Femur (tissue), 1 donor: ENCODE measurements at regions not wholly inside any gene's neighbourhood (a gene's known extent, or its start where the extent isn't known, plus 50 kb on each side); places are given as distances from the start of the nearest gene placed in this dataset.
A peak's percentile ranks its signal among the peaks of the same experiment; 100 is the strongest.

ENCODE experiments used
- DNase-seq: peaks from one replicate; pipeline ENCODE4 v3.0.0-alpha.2; 2017

DNA sequence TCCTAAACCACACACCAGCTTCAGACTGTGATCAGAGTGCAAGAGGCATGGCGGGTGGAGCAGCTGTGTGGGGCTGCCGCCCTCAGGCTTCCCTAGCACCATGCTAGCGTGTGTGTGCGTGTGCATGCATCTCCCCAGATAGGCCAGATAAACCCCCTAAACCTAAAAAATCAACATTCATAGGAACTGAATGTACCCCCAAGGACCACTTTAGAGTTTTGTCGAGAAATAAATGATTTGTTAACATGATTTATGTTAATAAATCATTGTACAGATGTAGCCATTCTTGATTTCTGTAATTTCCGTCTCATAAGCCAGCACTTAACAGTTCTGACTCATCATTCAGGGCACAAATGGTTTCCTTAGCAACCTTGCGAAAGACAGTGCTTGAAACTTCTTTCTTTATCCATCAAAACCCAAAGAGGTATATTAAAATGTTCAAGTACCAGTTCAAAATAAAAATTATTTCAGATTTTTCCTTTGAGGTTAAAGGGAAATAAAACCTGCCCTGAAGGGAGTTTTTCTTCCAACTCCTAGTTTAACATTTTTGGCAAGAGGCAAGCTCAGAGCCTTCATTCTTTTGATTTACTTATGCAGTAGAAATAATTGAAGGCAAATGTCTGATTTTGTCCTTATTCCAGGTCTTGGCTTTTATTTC, 206.2 kb upstream of the RGS6 start:
- peak; percentile 59 for DNase-seq

DNA sequence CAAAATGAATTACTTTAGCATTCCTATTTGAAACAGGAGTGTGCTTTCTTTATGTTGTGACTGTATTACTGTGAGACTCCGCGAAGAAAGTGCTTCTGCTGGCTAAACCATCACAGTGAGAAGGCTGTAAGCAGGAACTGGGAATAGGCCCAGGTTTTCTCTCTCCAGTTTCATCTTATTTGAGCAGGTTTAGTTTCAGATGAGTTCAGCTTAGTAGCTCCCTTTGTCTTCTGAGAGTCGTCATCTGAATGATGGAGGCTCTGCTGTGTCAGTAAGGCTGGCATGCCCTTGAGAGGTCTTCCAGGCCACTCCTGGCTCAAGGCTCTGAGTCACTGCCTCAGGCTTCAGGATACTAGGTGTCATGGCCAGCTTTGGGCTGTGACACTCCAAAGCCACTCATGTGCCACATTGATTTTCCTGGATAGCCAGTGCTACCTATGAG, 205.6 kb upstream of the RGS6 start:
- DNase-seq = peak; percentile 70

DNA sequence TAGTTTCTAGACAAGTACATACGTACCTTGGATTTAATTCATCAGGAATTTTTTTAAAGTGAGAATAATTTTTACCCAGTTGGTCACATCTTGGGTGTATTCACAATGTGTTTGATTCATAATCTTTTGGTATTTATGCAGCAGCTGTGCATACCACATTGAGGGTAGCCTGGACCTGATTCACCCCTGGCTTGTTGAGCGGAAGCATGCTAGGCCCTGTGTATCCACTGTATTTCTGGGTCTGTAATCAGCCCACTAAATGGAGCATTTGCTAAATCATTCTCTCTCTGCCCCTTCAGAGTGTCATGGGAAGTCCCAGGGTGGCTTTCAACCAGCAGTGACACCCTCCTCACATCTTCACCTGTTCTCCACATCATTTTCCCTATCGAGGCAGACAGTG, 203.8 kb upstream of the RGS6 start:
- DNase-seq = no peak

DNA sequence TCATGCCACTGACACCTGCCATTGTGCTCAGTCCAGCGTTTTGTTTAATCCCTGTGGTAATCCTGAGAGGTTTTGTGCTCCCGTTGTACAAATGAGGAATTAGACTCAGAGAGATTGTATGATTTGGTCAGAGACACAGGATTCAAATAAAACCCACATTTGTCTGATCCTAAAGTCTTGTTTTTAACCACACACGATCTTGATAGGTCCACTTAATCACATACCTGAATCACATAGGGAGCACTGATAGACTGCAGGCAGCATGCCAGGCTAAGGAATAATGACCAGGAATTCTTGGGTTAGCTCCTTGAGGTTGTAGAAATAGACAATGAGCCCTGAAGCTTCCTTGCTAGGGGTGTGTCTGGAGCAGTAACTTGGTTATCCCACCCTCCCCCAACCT, 202.6 kb upstream of the RGS6 start:
- no peak for DNase-seq

DNA sequence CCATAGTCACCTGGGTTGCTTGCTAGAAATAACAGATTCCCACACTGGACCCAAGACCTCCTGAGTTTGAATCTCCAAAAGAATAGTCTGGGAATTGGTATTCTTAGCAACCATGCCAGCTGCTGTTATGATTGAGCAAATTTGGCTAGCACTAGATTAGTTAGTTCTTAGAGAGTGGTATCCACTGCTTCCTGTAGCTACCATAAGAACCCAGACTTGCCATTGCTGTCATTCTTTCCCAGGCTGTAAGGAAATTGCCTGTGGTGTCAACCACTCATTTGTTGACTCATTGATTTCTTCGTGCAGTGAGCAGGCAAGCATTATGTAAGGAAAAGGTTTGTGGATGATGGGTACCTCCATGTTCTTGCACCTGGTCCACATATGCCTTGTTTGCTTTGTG, 201.8 kb upstream of the RGS6 start:
- DNase-seq = no peak

DNA sequence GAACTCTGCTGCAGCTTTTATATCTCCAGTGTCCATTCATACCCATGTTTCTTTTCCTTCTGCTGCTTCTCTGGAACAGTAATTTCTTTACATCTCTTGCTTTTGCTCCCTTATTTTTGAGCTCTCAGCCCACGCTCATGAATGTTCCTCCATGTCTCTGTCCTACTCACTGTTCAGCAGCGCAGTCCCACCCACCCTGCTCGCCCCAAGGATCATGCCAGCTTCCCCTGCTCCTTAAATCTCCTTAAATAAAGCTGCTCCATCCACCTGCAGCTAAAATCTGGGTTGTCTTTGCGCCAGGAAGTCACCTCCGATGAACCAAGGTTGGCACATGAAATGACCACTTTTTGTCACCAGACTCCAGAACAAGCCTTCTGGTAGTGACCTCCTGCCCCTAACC, 201.1 kb upstream of the RGS6 start:
- DNase-seq = no peak

DNA sequence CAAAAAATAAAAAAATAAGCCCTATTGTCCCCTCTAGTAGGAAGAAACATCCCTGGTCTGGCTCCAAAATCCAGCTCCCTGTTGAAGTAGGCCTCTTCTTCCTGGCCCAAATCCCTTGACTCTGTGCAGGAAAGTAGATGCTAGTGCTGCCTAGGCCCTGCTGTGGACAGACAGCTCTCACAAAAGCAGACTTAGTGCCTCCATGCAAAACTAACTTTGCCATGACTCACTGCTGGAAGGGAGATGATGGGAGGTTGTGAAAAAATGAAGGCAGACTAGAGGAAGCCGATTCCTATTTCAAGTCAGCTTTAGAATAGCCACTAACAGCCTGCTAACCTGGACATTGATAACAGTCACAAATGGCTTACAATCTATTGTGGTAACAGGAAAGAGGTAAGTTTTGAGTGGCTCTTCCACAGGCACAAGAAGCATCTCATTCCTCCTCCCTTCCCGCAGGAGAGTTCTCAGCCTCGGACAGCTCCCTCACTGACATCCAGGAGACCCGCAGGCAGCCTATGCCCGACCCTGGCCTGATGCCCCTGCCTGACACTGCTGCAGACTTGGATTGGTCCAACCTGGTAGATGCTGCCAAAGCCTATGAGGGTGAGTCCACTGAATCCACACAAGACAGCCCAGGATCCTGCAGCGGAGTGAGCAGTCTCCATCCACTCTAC, 198.9 kb upstream of the RGS6 start:
- DNase-seq = no peak

DNA sequence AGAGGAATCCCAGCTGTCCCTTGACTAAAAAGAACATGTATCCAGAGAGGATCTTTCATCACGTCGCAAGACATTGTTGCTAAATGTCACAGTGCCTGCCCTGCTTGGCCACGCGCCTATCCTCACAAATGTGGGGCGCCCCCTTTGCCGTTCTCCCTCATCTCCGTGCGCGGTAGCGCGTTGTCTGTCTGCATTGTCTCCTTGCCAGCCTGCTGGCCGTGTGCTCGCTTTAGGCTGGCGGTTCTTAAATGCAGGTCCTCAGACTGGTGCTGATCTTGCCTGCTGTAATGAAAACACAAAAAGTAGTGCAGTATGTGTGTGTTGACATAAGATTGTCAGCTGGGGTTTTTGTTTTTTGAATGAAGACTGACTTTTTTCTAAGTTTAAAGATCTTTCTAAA, 198.2 kb upstream of the RGS6 start:
- DNase-seq = no peak

DNA sequence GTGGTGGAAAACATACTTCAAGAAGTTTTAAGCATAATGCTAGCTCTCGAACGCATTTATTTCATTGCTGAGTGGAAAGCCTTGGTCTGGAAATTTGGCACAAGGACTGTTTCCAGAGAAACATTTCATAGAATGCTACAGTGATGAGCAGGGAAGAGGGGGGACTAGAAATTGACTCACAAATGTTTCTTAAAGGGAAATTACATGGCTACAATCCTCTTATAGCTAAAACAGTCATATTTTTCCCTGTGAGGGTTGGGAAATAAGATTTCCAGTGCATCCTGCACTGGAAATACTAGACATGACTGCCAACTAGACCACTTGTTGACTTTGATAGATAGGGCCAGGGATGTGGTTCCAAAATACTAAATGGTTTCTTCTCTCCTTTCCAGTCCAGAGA, 197.3 kb upstream of the RGS6 start:
- peak; percentile 60 for DNase-seq

DNA sequence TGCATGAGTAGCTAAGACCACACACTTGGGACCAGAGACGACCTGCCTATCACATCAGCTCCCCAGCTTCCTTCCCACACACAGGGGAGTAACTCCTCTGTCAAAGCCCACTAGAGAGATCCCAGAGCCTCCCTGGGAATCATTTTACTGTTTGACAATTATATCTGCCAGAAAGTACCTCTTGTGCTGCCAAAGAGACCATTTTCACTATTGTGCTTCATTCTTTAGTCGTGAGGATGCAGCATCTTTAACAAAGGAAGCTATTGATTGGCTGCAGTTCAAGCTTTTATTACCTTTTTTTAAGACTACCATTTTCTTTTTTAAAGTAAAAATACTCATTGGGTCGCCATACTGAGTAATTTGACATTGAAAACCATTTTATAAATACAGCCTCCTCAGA, 194.5 kb upstream of the RGS6 start:
- no peak for DNase-seq

DNA sequence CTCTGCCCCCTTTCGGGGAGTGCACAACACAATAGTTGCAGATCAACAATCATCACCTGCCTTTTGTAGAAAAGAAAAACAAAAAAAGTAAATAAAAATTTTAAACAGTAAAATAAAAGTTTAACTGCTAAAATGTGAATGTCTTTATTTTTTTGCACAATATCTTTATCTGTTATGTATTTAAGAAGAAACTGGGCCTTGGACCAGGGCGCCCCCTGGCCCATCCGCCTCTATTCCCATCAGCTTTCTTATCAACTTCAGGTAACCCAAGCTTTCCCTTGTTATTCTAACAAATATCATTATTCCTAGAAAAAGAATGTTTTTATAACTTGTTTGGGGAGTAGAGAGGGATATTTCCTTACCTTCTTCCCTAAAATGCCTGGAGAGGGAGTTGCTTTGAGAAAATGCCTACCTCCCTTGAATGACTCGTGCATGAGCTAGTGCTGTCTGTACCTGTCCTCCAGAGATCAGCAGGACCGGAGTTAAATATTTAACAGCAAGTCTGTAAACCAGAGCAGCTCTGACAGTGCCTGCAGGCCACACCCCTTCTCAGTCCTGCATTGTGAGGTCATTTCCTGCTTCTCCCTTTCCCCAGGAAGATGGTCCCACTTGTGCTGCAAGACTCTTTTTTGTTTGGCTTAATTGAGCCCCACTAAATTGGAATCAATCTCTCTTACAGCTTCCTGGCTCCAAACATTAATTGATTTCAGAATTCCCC, 192.8 kb upstream of the RGS6 start:
- DNase-seq = no peak

DNA sequence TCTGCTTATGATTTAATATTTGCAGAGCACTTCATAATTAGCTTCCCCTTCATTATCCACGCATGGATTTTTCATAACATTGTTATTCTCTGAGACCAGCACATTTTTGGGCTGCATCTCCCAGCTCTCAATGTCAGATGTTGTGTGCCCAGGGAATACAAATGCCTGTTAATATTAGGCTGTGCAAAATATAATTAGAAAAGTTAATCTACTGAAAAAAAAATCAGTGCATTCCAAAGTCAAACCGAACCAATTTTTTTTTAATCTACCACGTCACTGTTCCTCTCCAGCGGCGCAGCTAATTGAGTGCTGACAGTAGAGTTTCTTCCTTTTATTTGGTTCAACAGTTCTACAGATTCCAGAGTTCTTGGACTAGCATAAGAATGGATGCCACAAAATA, 191.0 kb upstream of the RGS6 start:
- DNase-seq = no peak

DNA sequence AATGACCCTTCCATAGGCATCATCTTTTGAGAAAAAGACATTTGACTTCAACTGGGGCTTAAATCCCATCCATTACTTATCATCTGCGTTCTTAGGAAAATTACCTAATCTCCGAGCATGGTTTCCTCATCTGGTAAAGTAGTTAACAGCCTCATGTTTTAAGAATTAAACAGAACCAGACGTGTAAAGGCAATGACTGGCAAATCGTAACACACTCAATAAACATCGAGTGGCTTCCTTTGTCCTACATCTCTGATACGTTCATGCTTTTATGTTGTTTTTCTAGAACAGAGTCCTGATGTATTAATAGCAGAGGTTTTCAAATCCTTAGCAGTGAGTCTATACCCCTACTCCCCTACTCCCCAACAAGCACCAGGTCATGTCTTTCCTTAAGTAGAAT, 189.7 kb upstream of the RGS6 start:
- no peak for DNase-seq

DNA sequence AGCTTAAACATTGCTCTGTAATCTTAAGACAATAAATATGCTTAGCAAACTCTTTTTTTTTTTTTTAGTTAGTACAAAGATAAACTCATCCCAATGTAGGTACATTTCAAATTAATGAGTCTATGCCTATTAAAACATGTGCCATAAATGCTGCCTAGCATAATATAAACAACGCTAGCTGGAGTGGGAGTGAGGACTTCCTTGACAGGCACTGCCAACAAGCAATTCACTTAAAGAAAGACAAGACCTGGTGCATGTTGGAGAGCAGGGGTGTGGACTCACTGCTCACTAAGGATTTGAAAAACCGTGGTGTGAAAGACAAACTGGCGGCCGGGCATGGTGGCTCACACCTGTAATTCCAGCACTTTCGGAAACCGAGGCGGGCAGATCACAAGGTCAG, 187.2 kb upstream of the RGS6 start:
- DNase-seq = no peak

DNA sequence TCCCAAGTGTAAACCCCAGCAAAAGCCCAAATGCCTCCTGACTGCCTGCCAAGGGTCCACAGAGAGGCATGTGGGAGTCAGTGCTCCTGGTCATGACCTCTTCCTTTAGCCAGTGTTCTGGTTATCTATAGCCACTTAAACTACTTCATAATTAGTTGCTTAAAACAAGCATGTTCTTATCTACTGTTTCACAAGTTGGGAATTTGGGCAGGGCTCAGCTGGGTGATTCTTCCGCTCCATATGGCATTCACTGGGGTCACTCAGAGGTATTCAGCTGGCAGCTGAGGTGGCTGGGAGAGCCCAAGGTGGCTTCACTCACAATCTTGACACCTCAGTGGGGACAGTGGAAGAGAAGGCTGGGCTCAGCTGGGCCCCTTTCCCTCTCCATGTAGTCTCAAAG, 184.0 kb upstream of the RGS6 start:
- no peak for DNase-seq

DNA sequence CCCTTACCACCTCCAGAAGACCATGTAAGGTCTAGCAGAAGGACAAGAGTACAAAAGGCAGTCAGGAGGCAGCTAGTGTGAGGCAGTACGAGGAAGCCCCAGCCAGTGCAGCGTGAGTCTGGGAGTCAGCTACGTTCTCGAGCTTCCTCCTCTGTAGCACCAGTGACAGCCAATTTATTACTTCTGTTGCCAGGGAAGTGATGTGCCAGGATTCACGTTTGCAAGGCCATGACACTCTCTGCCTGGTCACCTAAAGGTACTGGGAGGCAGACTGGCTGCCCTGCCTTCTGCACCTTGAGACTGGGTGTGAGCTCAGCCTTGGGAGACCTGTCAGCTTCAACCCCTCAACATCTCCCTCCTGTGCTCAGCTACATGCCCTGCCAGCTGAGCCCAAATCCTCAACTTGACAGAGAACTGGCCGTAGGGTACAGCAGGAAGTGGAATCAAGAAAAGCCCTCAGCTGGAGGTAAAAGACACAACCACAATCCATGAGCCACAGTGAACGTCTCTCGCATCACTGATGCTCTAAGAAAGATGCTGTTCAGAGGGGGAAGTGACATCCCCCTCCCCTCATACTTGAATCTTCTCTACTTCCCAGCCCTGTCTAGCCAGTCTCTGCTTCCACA, 182.5 kb upstream of the RGS6 start:
- DNase-seq = no peak

DNA sequence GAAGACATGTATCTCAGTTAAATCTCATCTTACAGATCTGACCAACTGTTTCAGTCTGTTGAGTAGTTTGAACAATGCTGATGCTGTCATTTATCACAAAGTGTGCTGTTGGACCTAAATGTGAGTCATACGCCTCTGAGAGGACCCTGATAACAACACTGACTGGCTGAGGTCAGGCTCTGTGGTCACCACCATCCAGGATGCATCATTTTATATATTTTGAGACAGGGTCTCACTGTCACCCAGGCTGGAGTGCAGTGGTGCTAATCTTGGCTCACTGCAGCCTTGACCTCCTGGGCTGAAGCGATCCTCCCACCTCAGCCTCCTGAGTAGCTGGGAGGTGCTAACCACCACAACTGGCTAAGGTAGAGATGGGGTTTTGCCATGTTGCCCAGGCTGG, 181.0 kb upstream of the RGS6 start:
- no peak for DNase-seq

DNA sequence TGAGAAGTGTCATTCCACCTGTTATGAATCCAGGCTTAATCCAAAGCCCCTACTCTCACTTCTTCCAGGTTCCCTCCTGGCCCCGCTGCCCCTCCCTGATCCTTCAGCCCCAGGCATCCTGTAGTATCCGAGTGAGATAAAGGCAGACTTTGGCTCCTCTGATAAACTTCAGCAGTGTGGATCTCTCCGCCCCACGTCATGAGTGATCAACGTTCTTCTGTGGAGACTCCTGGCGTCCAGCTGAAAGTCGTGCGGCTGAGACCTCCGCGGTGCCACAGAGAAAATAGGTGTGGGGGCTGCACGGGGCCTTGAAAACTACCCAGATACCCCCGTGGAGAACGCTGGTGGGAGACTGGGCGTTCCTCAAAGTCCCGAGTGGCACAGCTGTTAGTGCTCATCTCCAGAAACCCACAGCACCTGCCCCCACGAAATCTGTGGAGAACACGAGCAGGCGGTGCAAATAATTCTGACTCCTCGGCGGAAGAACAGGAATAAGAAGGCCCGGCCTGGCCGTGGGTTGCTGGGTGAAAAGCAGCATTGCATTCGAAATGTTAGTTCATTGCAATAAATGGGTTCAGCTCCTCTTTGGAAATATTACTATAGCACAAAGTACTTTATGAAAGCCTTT, 180.0 kb upstream of the RGS6 start:
- DNase-seq = no peak

DNA sequence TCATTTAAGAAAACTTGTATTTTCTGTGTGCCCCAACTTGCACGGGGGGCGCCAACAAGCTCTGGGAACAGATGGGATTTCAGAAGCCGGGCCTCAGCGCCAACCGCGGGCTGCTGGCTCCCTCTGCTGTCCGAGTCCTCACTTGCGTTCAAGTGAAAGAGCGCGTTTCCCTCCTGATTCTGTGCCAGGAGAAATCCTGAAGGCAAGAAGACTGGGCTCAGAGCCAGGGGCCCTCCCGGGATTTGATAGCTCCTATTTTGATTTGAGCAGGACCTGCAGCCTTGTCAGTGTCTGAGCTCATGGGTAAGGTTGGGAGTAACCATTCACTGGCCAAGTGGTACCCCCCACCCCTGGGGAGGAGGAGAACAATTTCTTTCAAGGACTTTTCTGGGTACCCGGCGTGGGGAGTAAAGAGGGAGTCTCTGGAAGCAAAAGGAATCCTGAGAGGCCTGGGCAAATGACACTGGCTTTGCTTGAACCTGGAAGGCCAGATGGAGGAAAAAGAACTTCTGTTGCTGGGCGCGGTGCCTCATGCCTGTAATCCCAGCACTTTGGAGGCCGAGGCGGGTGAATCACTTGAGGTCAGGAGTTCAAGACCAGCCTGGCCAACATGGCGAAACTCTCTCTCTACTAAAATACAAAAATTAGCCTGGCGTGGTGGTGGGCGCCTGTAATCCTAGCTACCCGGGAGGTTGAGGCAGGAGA, 179.0 kb upstream of the RGS6 start:
- peak; percentile 92 for DNase-seq

DNA sequence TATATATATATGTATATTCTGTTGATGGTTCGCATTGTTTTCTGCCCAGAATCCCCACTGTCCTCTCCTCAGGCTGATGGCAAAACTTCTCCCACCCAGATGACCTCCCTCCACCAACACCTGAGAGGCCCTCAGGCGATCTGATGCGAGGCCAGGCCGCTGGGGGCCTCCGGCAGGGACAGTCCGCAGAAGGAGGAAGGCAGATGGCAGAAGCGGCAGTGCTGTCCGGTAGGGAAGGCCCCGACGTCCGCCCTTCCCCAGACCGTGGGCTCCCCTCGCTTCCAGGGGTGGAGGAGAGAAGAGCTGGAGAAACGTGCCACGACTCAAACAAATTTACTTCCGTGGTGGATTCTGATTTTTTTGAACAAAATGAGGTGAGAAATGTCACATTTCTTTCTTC, 178.3 kb upstream of the RGS6 start:
- no peak for DNase-seq

DNA sequence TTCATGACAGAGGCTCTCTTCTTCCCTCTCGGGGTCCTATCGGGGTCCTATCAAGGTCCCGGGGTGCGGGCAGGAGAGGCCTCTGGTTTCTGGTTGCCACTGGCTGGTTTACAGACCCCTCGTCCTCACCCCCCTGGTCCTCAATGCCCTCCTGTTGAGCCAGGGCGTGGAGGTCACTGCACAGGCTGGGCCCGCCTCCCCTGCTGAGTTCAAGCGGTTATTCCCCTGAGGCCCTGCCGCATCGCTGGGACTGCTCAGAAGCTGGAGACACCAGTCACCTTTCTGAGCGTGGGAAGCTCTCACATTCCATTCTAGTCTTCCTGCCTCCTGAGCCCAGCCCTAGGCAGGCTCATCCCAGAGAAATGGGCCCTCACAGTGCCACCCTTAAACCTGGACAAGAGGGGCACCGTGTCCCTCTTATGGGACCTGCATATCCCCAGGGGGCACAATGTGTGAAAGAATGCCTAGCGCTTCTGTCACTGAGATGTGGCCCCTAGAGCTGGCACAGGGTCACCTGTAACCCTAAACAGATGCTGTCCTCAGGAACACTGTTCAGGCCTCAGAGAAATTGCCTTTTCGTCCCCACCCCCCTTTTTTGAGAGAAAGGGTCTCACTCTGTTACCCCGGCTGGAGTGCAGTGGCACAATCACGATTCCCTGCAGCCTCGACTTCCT, 177.7 kb upstream of the RGS6 start:
- no peak for DNase-seq
